ENCODE measurements at regions not wholly inside any gene's neighbourhood (a gene's known extent, or its start where the extent isn't known, plus 50 kb on each side); places are given as distances from the start of the nearest gene placed in this dataset.

DNA sequence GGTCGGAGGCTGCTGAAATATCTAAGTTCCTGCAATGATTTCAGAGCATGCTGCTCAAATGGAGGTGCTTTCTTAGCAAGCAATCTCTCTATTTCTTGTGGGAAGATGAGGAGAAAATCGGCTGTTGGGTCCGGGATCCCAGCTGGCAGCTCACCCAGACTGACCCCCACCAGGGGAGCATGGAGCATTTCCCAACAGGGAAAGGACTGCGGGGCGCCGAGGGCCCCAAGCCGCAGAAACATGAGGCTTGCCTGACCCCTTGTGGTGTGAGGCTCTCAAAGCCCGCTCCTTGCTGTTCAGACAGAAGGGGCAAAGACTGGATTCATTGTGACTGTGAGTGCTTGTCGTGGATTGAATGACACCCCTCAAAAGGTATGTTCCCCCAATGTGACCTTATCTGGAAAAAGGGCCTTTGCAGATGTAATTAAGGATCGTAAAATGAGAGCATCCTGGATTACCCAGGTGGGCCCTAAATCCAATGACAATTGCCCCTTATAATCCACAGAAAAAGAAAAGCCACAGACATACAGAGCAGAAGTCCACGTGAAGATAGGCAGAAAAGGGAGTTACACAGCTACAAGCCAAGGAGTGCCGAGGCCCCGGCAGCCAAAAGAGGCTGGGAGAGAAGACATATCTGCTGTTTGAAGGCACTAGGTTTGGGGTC is 116.3 kb upstream of the VASH1 start:
- Histone ChIP-seq H3K4me1 (ENCODE audit: control insufficient read depth, insufficient read depth, low read length) (no peaks in the 10 kb centered on the region), H3K27me3 (ENCODE audit: control insufficient read depth, insufficient read depth, low read length) (no peaks in the 10 kb centered on the region), H3K9me3 (ENCODE audit: control insufficient read depth, insufficient read depth, low read length) (no peaks in the 10 kb centered on the region), H3K36me3 (ENCODE audit: control insufficient read depth, insufficient read depth, low read length) (no peaks in the 10 kb centered on the region), H3K4me3 (ENCODE audit: low read length) (no peak overlapping the region), H3K27ac (ENCODE audit: low read length) (no peak overlapping the region)
- H3K27me3 Mint-ChIP-seq (ENCODE audit: low read depth in 2 of 2) = peaks cover 6 to 29% of the 10 kb centered on the region in 2 donors
- DNase-seq (no peak), ATAC-seq (no peak)
- no peak overlapping the region for H3K27ac Mint-ChIP-seq
- no peak overlapping the region for H3K4me3 Mint-ChIP-seq
- no peaks in the 10 kb centered on the region for H3K4me1 Mint-ChIP-seq
- 25% methylated on average over 13 of the region's 13 CpGs for WGBS (ENCODE audit: insufficient coverage)
- no peaks in the 10 kb centered on the region for H3K9me3 Mint-ChIP-seq
- intact Hi-C loops (cut with micrococcal nuclease) = no loop called here
- no peaks in the 10 kb centered on the region for H3K36me3 Mint-ChIP-seq
- TF ChIP-seq, protein P1, sequence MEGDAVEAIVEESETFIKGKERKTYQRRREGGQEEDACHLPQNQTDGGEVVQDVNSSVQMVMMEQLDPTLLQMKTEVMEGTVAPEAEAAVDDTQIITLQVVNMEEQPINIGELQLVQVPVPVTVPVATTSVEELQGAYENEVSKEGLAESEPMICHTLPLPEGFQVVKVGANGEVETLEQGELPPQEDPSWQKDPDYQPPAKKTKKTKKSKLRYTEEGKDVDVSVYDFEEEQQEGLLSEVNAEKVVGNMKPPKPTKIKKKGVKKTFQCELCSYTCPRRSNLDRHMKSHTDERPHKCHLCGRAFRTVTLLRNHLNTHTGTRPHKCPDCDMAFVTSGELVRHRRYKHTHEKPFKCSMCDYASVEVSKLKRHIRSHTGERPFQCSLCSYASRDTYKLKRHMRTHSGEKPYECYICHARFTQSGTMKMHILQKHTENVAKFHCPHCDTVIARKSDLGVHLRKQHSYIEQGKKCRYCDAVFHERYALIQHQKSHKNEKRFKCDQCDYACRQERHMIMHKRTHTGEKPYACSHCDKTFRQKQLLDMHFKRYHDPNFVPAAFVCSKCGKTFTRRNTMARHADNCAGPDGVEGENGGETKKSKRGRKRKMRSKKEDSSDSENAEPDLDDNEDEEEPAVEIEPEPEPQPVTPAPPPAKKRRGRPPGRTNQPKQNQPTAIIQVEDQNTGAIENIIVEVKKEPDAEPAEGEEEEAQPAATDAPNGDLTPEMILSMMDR (IDR thresholded peaks at IDR 0.05) = no peak

DNA sequence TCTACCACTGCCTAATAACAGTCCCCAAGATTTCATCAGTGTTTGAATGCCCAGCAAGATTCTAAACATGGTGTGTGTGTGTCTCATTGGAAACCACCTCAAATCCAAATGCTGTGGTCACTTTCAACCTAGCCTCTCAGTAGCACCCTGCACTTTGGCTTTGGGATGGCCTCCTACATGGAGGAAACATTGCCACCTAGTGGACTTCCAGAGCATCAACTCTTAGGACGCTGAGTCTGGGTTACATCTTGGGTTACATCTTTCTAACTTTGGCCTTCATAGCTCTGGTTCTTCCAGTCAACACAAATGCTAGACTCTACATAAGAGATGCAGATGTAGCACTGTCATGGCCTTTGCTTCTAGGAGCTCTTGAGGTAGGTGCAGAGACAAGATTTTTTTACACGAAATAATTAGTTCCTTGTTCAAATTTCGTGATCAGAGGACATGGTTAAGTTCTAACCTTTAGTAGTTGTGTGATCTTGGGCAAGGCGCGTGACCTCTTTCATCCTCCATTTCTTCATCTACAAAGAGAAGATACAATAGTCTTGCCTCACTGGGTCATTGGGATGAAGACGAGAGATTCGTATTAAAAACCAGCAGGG is 113.5 kb upstream of the VASH1 start:
- H3K27me3 ChIP-seq (ENCODE audit: control insufficient read depth, insufficient read depth, low read length) = no peaks in the 10 kb centered on the region
- TF ChIP-seq, protein P1 (IDR thresholded peaks at IDR 0.05) = peak; percentile 74
- H3K36me3 ChIP-seq (ENCODE audit: control insufficient read depth, insufficient read depth, low read length) = no peaks in the 10 kb centered on the region
- H3K27ac ChIP-seq (ENCODE audit: low read length) = no peak overlapping the region
- peak in 1 of 2 donors; percentile 50 for DNase-seq
- intact Hi-C loops (cut with micrococcal nuclease) = loop anchor here (2.0 kb wide), 1 partner anchor 597 kb away; no protein-coding TSS in a partner anchor
- Mint-ChIP-seq H3K27me3 (ENCODE audit: low read depth in 2 of 2) (peaks cover 3 to 11% of the 10 kb centered on the region in 2 donors), H3K27ac (no peak overlapping the region), H3K36me3 (no peaks in the 10 kb centered on the region), H3K4me1 (no peaks in the 10 kb centered on the region), H3K4me3 (no peak overlapping the region), H3K9me3 (no peaks in the 10 kb centered on the region)
- H3K4me3 ChIP-seq (ENCODE audit: low read length) = no peak overlapping the region
- H3K9me3 ChIP-seq (ENCODE audit: control insufficient read depth, insufficient read depth, low read length) = no peaks in the 10 kb centered on the region
- ATAC-seq = peak; percentile 26 to 71 (median 58)
- H3K4me1 ChIP-seq (ENCODE audit: control insufficient read depth, insufficient read depth, low read length) = no peaks in the 10 kb centered on the region
- 67% methylated on average over 4 of the region's 7 CpGs for WGBS (ENCODE audit: insufficient coverage)

DNA sequence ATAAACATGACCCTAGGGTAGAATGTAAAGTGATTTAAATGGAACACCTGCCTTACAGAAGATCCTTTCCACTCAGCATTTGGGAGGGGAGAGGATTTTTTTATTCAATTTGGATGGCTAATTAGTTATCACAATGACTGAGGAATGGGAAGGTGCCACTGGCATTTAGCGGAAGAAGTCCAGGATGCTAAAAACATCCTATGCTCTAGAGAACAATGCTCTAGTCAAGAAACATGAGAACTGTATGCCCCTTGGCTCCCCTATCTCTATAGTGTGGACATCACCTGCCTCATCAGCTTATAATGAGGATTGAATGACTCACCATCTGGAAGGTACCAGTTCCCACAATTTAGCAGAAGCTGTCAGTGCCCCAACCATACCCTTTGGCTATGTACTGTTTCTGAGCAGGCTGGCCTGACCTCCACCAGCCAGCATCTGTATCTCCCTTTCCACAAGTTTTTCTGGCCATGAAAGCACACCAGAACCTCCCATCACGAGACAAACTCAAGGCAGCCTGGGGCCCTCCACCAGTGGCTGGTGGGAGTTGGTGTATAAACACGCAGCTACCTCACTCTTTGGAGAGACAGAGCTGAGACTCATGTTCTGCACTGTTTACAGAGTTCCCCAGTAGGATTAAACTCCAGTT is 109.7 kb upstream of the VASH1 start:
- DNase-seq (no peak), ATAC-seq (no peak)
- no peaks in the 10 kb centered on the region for H3K9me3 Mint-ChIP-seq
- H3K4me1 Mint-ChIP-seq = no peaks in the 10 kb centered on the region
- H3K36me3 ChIP-seq (ENCODE audit: control insufficient read depth, insufficient read depth, low read length) = no peaks in the 10 kb centered on the region
- TF ChIP-seq, protein P1 (IDR thresholded peaks at IDR 0.05) = no peak
- no peaks in the 10 kb centered on the region for H3K27me3 ChIP-seq (ENCODE audit: control insufficient read depth, insufficient read depth, low read length)
- WGBS (ENCODE audit: insufficient coverage) = 73% methylated on average over 3 of the region's 3 CpGs
- H3K36me3 Mint-ChIP-seq = no peaks in the 10 kb centered on the region
- H3K27me3 Mint-ChIP-seq (ENCODE audit: low read depth in 2 of 2) = peaks cover 7 to 16% of the 10 kb centered on the region in 2 donors
- intact Hi-C loops (cut with micrococcal nuclease) = no loop called here
- H3K4me1 ChIP-seq (ENCODE audit: control insufficient read depth, insufficient read depth, low read length) = no peaks in the 10 kb centered on the region
- H3K4me3 Mint-ChIP-seq = no peak overlapping the region
- H3K4me3 ChIP-seq (ENCODE audit: low read length) = no peak overlapping the region
- no peak overlapping the region for H3K27ac Mint-ChIP-seq
- H3K27ac ChIP-seq (ENCODE audit: low read length) = no peak overlapping the region
- no peaks in the 10 kb centered on the region for H3K9me3 ChIP-seq (ENCODE audit: control insufficient read depth, insufficient read depth, low read length)
